ENCODE measurements at regions not wholly inside any gene's neighbourhood (a gene's known extent, or its start where the extent isn't known, plus 50 kb on each side); places are given as distances from the start of the nearest gene placed in this dataset.

DNA sequence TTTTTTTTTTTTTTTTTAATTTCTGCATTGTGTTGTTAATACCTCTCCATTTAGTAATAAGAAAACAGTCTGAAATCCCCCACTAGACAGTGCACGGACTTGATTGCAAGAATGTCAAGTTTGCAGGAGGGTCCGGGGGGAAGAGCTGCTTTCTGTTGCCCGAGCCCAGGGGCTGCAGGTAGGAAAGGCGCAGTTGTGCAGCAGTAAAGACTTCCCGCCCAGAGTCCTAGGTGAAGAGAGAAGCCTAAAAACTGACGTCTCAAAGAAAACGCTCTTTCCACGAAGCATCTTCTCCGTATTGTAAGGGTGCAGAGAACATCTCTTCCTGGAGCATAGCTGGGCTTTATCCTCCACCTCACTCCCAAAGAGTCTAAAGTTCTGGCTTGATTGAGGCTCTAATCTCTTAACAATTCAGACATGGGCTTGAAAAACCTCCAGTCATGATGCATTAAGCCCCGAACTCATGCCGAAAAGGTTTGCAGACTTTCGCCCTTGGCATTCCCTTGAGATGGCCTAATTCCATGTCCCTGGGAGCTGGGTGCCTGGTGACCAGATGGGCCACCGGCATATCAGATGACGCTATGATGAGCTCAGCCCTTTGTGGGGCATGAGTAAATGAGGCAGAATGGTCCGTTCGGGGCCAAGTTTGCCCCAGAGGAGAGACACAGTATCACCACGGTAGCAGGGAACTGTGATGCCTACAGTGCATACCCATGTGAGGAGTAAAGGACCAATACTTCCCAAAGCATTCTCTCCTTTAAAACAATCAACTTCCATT, 436.2 kb upstream of the ZFHX3 start:
- Histone ChIP-seq H2BK120ac (replicated peaks; ENCODE audit: low read depth, low read length) (peak overlapping the region; percentile 55), H3K18ac (ENCODE audit: extremely low read depth, low read length) (peak overlapping the region; percentile 38; the same call in 1 of the 2 replicates), H3K23me2 (ENCODE audit: low read depth, low read length) (no peaks in the 10 kb centered on the region), H4K20me1 (replicated peaks in 1 of 2; ENCODE audit: control insufficient read depth in 1 of 2, insufficient read depth in 2 of 2, low read length in 2 of 2) (no peaks in the 10 kb centered on the region), H3K27me3 (replicated peaks in 1 of 4; ENCODE audit: control insufficient read depth in 3 of 4, extremely low read depth in 1 of 4, insufficient read depth in 3 of 4, low read length in 3 of 4) (peaks cover 0 to 4% (median 2%) of the 10 kb centered on the region in 4 experiments; a peak in 3 of 7 replicates), H3K27ac (ENCODE audit: low read depth, low read length) (no peak overlapping the region), H2BK12ac (ENCODE audit: low read depth, low read length) (peak overlapping the region; percentile 86; the same call in 1 of the 2 replicates), H3K4me3 (ENCODE audit: extremely low read depth in 1 of 4, insufficient read depth in 2 of 4, low read depth in 3 of 4, low read length in 4 of 4) (peak overlapping the region in 1 of 4 experiments; percentile 40; a peak in 2 of 8 replicates), H3K9me3 (ENCODE audit: insufficient read depth in 2 of 2, low read depth in 1 of 2, low read length in 1 of 2) (no peaks in the 10 kb centered on the region), H2BK5ac (ENCODE audit: low read depth, low read length) (peak overlapping the region; percentile 20; the same call in 1 of the 2 replicates), H3K4me1 (replicated peaks in 1 of 4; ENCODE audit: control insufficient read depth in 3 of 4, insufficient read depth in 4 of 4, low read length in 3 of 4) (peaks cover 10 to 24% (median 14%) of the 10 kb centered on the region in 4 experiments), H2BK15ac (ENCODE audit: low read length) (0 out of 2 replicates have a peak overlapping the region, but pooled peaks have one; percentile 40), H2AK5ac (ENCODE audit: low read depth, low read length) (0 out of 2 replicates have a peak overlapping the region, but pooled peaks have one; percentile 40), H3K14ac (ENCODE audit: insufficient read length) (peak overlapping the region; percentile 54), H3K79me1 (ENCODE audit: low read depth, low read length) (no peaks in the 10 kb centered on the region), H3K56ac (replicated peaks; ENCODE audit: insufficient read length, low read depth, low read length) (no peak overlapping the region), H3K9ac (replicated peaks in 1 of 4; ENCODE audit: extremely low read depth in 1 of 4, low read depth in 3 of 4, low read length in 3 of 4) (no peak overlapping the region), H3K36me3 (ENCODE audit: control insufficient read depth in 2 of 4, insufficient read depth in 4 of 4, low read length in 3 of 4) (no peaks in the 10 kb centered on the region), H3K79me2 (ENCODE audit: control insufficient read depth in 1 of 2, insufficient read depth in 2 of 2, low read length in 2 of 2) (no peaks in the 10 kb centered on the region), H4K8ac (ENCODE audit: extremely low read depth, insufficient read depth, low read length) (no peak overlapping the region; the same call in 1 of the 2 replicates), H2AFZ (ENCODE audit: low read length) (0 out of 2 replicates have a peak overlapping the region, but pooled peaks have one; percentile 26), H4K5ac (ENCODE audit: insufficient read length, low read depth, low read length) (no peak overlapping the region), H3K4ac (replicated peaks; ENCODE audit: insufficient read length, low read depth, low read length) (peak overlapping the region; percentile 27), H3K4me2 (ENCODE audit: insufficient read depth in 1 of 2, low read depth in 2 of 2, low read length in 2 of 2) (peak overlapping the region; percentile 58 to 65), H3K23ac (ENCODE audit: insufficient read length) (no peak overlapping the region), H4K91ac (replicated peaks; ENCODE audit: insufficient read length, low read length) (peak overlapping the region; percentile 79), H2BK20ac (ENCODE audit: low read length) (peak overlapping the region; percentile 62)
- TF ChIP-seq SP2 (IDR thresholded peaks at IDR 0.05; ENCODE audit: low read length), result no peak
- TF ChIP-seq, protein P1, sequence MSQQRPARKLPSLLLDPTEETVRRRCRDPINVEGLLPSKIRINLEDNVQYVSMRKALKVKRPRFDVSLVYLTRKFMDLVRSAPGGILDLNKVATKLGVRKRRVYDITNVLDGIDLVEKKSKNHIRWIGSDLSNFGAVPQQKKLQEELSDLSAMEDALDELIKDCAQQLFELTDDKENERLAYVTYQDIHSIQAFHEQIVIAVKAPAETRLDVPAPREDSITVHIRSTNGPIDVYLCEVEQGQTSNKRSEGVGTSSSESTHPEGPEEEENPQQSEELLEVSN (IDR thresholded peaks at IDR 0.05), result peak; percentile 63; the same call in 1 of the 2 replicates
- no peak for TF ChIP-seq POLR2A (IDR thresholded peaks at IDR 0.05; ENCODE audit: control extremely low read depth in 1 of 2, low read depth in 2 of 2, low read length in 2 of 2)
- TF ChIP-seq TAF7 (optimal IDR thresholded peaks at IDR 0.05; ENCODE audit: borderline replicate concordance, low read depth, low read length), result no peak
- CTCF ChIA-PET (ENCODE audit: partially characterized antibody), result interaction anchor here (1.4 kb wide), 1 partner anchor 9 kb away, joined by 4 read pairs; no protein-coding TSS in a partner anchor
- DNase-seq (ENCODE audit: low read depth in 1 of 2, low spot score in 2 of 2), result peak in 1 of 2 experiments; percentile 48
- POLR2A ChIA-PET (ENCODE audit: partially characterized antibody), result interaction anchor here (1.3 kb wide), 1 partner anchor 18 kb away, joined by 3 read pairs; no protein-coding TSS in a partner anchor
- FAIRE-seq, result no peak
- 73% methylated on average over 17 of the region's 17 CpGs; no CpG with 5 or more reads in 1 of the 2 experiments for WGBS, 2 experiments (ENCODE audit: extremely low coverage in 1 of 2, insufficient coverage in 1 of 2, insufficient read length in 1 of 2, insufficient replicate concordance in 2 of 2, low coverage in 1 of 2, low lambda C conversion rate in 2 of 2, missing lambda C conversion rate in 1 of 2)

All from H1 (cell line).